Activated CD4-positive, alpha-beta memory T cell treated with anti-CD3 and anti-CD28 coated beads for 36 hours (primary cell): ENCODE measurements at regions not wholly inside any gene's neighbourhood (a gene's known extent, or its start where the extent isn't known, plus 50 kb on each side); places are given as distances from the start of the nearest gene placed in this dataset.

Source experiments
- CTCF ChIA-PET: fragments of 350-600 bp; sonication (Branson Sonifier 250); formaldehyde crosslinking; loops from one replicate; lab custom pipeline; 2021; ENCODE audit warnings: antibody characterized with exemption, inconsistent platforms; lab: Charles Lee
- POLR2A ChIA-PET: fragments of 350-600 bp; sonication (Branson Sonifier 250); formaldehyde crosslinking; loops from one replicate; lab custom pipeline; 2021; ENCODE audit warnings: antibody characterized with exemption; lab: Charles Lee
- DNase-seq: peaks from one replicate; pipeline ENCODE4 v3.0.0-alpha.2; 2020
- H3K27ac Mint-ChIP-seq: one replicate; pipeline ENCODE4 v1.8.0; 2021; ENCODE audit warnings: mixed read lengths
- H3K27me3 Mint-ChIP-seq: one replicate; pipeline ENCODE4 v1.8.0; 2021; ENCODE audit warnings: mixed read lengths
- H3K36me3 Mint-ChIP-seq: one replicate; pipeline ENCODE4 v1.8.0; 2021; ENCODE audit warnings: mixed read lengths
- H3K4me1 Mint-ChIP-seq: one replicate; pipeline ENCODE4 v1.8.0; 2021; ENCODE audit warnings: low read depth, mixed read lengths
- H3K4me3 Mint-ChIP-seq: one replicate; pipeline ENCODE4 v1.8.0; 2021; ENCODE audit warnings: mild to moderate bottlenecking, mixed read lengths
- H3K9me3 Mint-ChIP-seq: one replicate; pipeline ENCODE4 v1.8.0; 2021; ENCODE audit warnings: mixed read lengths
- intact Hi-C: fragments of 100-400 bp; cut with micrococcal nuclease; formaldehyde crosslinking; loops from one replicate; pipeline ENCODE4 v1.15.1; 2023

- Mint-ChIP-seq H3K27ac (no peak overlapping the region), H3K9me3 (no peaks in the 10 kb centered on the region), H3K27me3 (peaks cover 3% of the 10 kb centered on the region), H3K36me3 (no peaks in the 10 kb centered on the region), H3K4me1 (no peaks in the 10 kb centered on the region), H3K4me3 (no peak overlapping the region)
- DNase-seq, result no peak
- ChIA-PET POLR2A (no interaction called here), CTCF (no interaction called here)
- intact Hi-C loops, result no loop called here
These were observed 326.6 kb upstream of the PROK2 start for GRCh38 chr3:72111265-72112205.

GRCh38 chr3:72109327-72110259 lies 324.6 kb upstream of the PROK2 start:
- DNase-seq, result no peak
- intact Hi-C loops, result loop anchor here (10.0 kb wide), 2 partner anchors 235 to 385 kb away; partner anchors contain the start of gene EIF4E3
- Mint-ChIP-seq H3K4me3 (no peak overlapping the region), H3K4me1 (no peaks in the 10 kb centered on the region), H3K27me3 (peaks cover 3% of the 10 kb centered on the region), H3K9me3 (no peaks in the 10 kb centered on the region), H3K27ac (no peak overlapping the region), H3K36me3 (no peaks in the 10 kb centered on the region)
- ChIA-PET POLR2A (no interaction called here), CTCF (interaction anchor here (0.6 kb wide), 1 partner anchor 9 kb away, joined by 4 read pairs; no protein-coding TSS in a partner anchor)

- intact Hi-C loops, result loop anchor here (10.0 kb wide), 2 partner anchors 231 to 381 kb away; partner anchors contain the start of gene EIF4E3
- no peak for DNase-seq
These were observed 320.4 kb upstream of the PROK2 start for GRCh38 chr3:72105306-72105705.

GRCh38 chr3:72102112-72102616 lies 317.2 kb upstream of the PROK2 start:
- Mint-ChIP-seq H3K27ac (no peak overlapping the region), H3K36me3 (no peaks in the 10 kb centered on the region), H3K4me3 (no peak overlapping the region), H3K4me1 (peaks cover 22% of the 10 kb centered on the region), H3K27me3 (peaks cover 3% of the 10 kb centered on the region), H3K9me3 (no peaks in the 10 kb centered on the region)
- intact Hi-C loops, result loop anchor here (5.0 to 10.0 kb wide), 3 partner anchors 105 to 377 kb away; partner anchors contain the start of gene EIF4E3
- DNase-seq, result no peak
- ChIA-PET POLR2A (interaction anchor here (0.6 kb wide), 1 partner anchor 89 kb away, joined by 3 read pairs; no protein-coding TSS in a partner anchor), CTCF (interaction anchor here (0.5 to 1.1 kb wide), 3 partner anchors 168 to 227 kb away, joined by 3 to 4 read pairs (median 3); no protein-coding TSS in a partner anchor)

More at GRCh38 chr3:72105306-72105705, 320.4 kb upstream of the PROK2 start:
- peaks cover 12% of the 10 kb centered on the region for H3K4me1 Mint-ChIP-seq
- H3K4me3 Mint-ChIP-seq, result no peak overlapping the region
- H3K27me3 Mint-ChIP-seq, result peaks cover 1% of the 10 kb centered on the region
- no peaks in the 10 kb centered on the region for H3K9me3 Mint-ChIP-seq
- H3K36me3 Mint-ChIP-seq, result no peaks in the 10 kb centered on the region
- POLR2A ChIA-PET, result no interaction called here
- CTCF ChIA-PET, result no interaction called here
- H3K27ac Mint-ChIP-seq, result no peak overlapping the region

- ChIA-PET CTCF (interaction anchor here (1.1 to 1.4 kb wide), 2 partner anchors 227 to 565 kb away, joined by 3 read pairs; no protein-coding TSS in a partner anchor), POLR2A (interaction anchor here (0.6 kb wide), 1 partner anchor 88 kb away, joined by 3 read pairs; no protein-coding TSS in a partner anchor)
- no peaks in the 10 kb centered on the region for H3K9me3 Mint-ChIP-seq
- peaks cover 3% of the 10 kb centered on the region for H3K27me3 Mint-ChIP-seq
- H3K4me3 Mint-ChIP-seq, result no peak overlapping the region
- H3K27ac Mint-ChIP-seq, result no peak overlapping the region
- peaks cover 22% of the 10 kb centered on the region for H3K4me1 Mint-ChIP-seq
- intact Hi-C loops, result loop anchor here (1.0 to 10.0 kb wide), 5 partner anchors 37 to 377 kb away; partner anchors contain the start of gene EIF4E3
- no peak for DNase-seq
- no peaks in the 10 kb centered on the region for H3K36me3 Mint-ChIP-seq
These were observed 316.5 kb upstream of the PROK2 start for GRCh38 chr3:72101494-72101893.

- H3K27ac Mint-ChIP-seq, result peak overlapping the region; percentile 70
- H3K36me3 Mint-ChIP-seq, result no peaks in the 10 kb centered on the region
- intact Hi-C loops, result loop anchor here (1.0 to 10.0 kb wide), 5 partner anchors 38 to 376 kb away; partner anchors contain the start of gene EIF4E3
- H3K9me3 Mint-ChIP-seq, result no peaks in the 10 kb centered on the region
- ChIA-PET POLR2A (interaction anchor here (0.6 to 1.3 kb wide), 2 partner anchors 37 to 592 kb away, joined by 3 to 6 read pairs; no protein-coding TSS in a partner anchor), CTCF (interaction anchor here (0.6 to 1.4 kb wide), 6 partner anchors 9 to 565 kb away, joined by 3 to 4 read pairs (median 3); no protein-coding TSS in a partner anchor)
- H3K27me3 Mint-ChIP-seq, result peaks cover 3% of the 10 kb centered on the region
- peak; percentile 97 for DNase-seq
- H3K4me1 Mint-ChIP-seq, result peaks cover 22% of the 10 kb centered on the region
- H3K4me3 Mint-ChIP-seq, result peak overlapping the region; percentile 78
These were observed 315.7 kb upstream of the PROK2 start for GRCh38 chr3:72100601-72101187.

- Mint-ChIP-seq H3K27me3 (peaks cover 3% of the 10 kb centered on the region), H3K9me3 (no peaks in the 10 kb centered on the region), H3K4me1 (peaks cover 22% of the 10 kb centered on the region), H3K27ac (peak overlapping the region; percentile 70), H3K4me3 (peak overlapping the region; percentile 78), H3K36me3 (no peaks in the 10 kb centered on the region)
- intact Hi-C loops, result loop anchor here (2.0 to 10.0 kb wide), 4 partner anchors 103 to 375 kb away; partner anchors contain the start of gene EIF4E3
- DNase-seq, result no peak
- CTCF ChIA-PET, result interaction anchor here (0.6 to 1.4 kb wide), 4 partner anchors 9 to 566 kb away, joined by 3 to 4 read pairs (median 4); no protein-coding TSS in a partner anchor
- POLR2A ChIA-PET, result interaction anchor here (1.3 kb wide), 1 partner anchor 38 kb away, joined by 6 read pairs; no protein-coding TSS in a partner anchor
These were observed 315.1 kb upstream of the PROK2 start for GRCh38 chr3:72100080-72100511.

GRCh38 chr3:72099326-72100079 lies 314.6 kb upstream of the PROK2 start:
- DNase-seq, result no peak
- Mint-ChIP-seq H3K4me1 (peaks cover 22% of the 10 kb centered on the region), H3K27ac (no peak overlapping the region), H3K27me3 (peaks cover 3% of the 10 kb centered on the region), H3K9me3 (no peaks in the 10 kb centered on the region), H3K36me3 (no peaks in the 10 kb centered on the region), H3K4me3 (no peak overlapping the region)
- intact Hi-C loops, result loop anchor here (2.0 to 10.0 kb wide), 4 partner anchors 102 to 375 kb away; partner anchors contain the start of gene EIF4E3
- CTCF ChIA-PET, result interaction anchor here (1.4 kb wide), 1 partner anchor 567 kb away, joined by 3 read pairs; no protein-coding TSS in a partner anchor
- POLR2A ChIA-PET, result no interaction called here

GRCh38 chr3:72097053-72097452 lies 312.1 kb upstream of the PROK2 start:
- Mint-ChIP-seq H3K4me3 (no peak overlapping the region), H3K27ac (no peak overlapping the region), H3K36me3 (no peaks in the 10 kb centered on the region), H3K27me3 (peaks cover 2% of the 10 kb centered on the region), H3K9me3 (no peaks in the 10 kb centered on the region), H3K4me1 (peaks cover 22% of the 10 kb centered on the region)
- intact Hi-C loops, result no loop called here
- ChIA-PET CTCF (no interaction called here), POLR2A (no interaction called here)
- DNase-seq, result no peak

GRCh38 chr3:72095521-72095920 lies 310.6 kb upstream of the PROK2 start:
- CTCF ChIA-PET, result interaction anchor here (0.8 kb wide), 1 partner anchor 220 kb away, joined by 3 read pairs; no protein-coding TSS in a partner anchor
- Mint-ChIP-seq H3K36me3 (no peaks in the 10 kb centered on the region), H3K27me3 (peaks cover 2% of the 10 kb centered on the region), H3K4me1 (peaks cover 12% of the 10 kb centered on the region), H3K9me3 (no peaks in the 10 kb centered on the region), H3K27ac (no peak overlapping the region), H3K4me3 (no peak overlapping the region)
- POLR2A ChIA-PET, result no interaction called here
- no peak for DNase-seq
- intact Hi-C loops, result no loop called here
